ENCODE measurements at regions not wholly inside any gene's neighbourhood (a gene's known extent, or its start where the extent isn't known, plus 50 kb on each side); places are given as distances from the start of the nearest gene placed in this dataset.
A peak's percentile ranks its signal among the peaks of the same experiment; 100 is the strongest.

DNA sequence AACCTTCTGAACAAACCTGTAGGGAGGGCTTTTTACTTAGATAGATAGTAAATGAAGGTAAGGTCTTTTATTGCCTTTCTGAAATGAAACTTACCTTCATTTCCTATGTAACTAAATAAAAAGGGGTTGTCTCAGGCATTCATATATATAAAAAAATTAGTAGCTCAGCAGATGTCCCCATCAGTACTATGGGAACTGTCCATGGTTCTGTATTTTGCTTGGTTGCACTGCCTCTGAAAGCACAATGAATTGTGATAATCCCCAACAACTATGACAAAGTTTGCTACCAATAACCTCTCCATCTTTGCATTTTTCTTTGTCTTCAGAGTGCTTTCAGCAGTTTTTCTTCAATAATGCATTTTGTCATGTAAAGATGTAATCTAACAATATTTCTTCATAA, 222.4 kb downstream of the SLIT2 start:
- no peak overlapping the region for H2AFZ ChIP-seq (replicated peaks; ENCODE audit: low read length, poor library complexity)
- ChIA-PET CTCF (no interaction called here), POLR2A (ENCODE audit: unreplicated experiment) (no interaction called here)
- no peak overlapping the region for H3K9ac ChIP-seq (ENCODE audit: low read depth, low read length)
- no peak overlapping the region for H3K56ac ChIP-seq (ENCODE audit: extremely low read depth, insufficient read depth, low read length)
- H3K4me1 ChIP-seq (ENCODE audit: control insufficient read depth, insufficient read depth, low read length) = no peaks in the 10 kb centered on the region
- no peak overlapping the region for H2BK15ac ChIP-seq (ENCODE audit: low read depth, low read length)
- no peaks in the 10 kb centered on the region for H3K36me3 ChIP-seq (ENCODE audit: control insufficient read depth, insufficient read depth, low read length)
- H3K27me3 ChIP-seq (ENCODE audit: control insufficient read depth, insufficient read depth, low read length) = no peaks in the 10 kb centered on the region
- no peak overlapping the region for H3K4me2 ChIP-seq (ENCODE audit: low read depth, low read length)
- ATAC-seq (ENCODE audit: low read depth) (peak; percentile 63; the same call in 1 of the 2 replicates), DNase-seq (peak; percentile 43)
- no peak overlapping the region for H3K14ac ChIP-seq (replicated peaks; ENCODE audit: low read depth, low read length)
- no peak overlapping the region for H2AK5ac ChIP-seq (ENCODE audit: low read depth, low read length)
- H3K9me3 ChIP-seq (ENCODE audit: control insufficient read depth, insufficient read depth, low read length) = no peaks in the 10 kb centered on the region
- in situ Hi-C loops (cut with MboI; ENCODE audit: low sequenced_read_pairs) = no loop called here
- H3K79me1 ChIP-seq (ENCODE audit: low read depth in 1 of 2, low read length in 2 of 2) = no peaks in the 10 kb centered on the region
- H2BK120ac ChIP-seq (ENCODE audit: low read depth, low read length) = no peak overlapping the region
- H2AK9ac ChIP-seq (replicated peaks; ENCODE audit: low read depth, low read length, poor library complexity) = no peak overlapping the region
- dilution Hi-C loops (cut with HindIII; ENCODE audit: low sequenced_read_pairs, unreplicated experiment) = no loop called here
- no peak overlapping the region for H3K4me3 ChIP-seq (ENCODE audit: insufficient read depth, low read depth, low read length)
- no peak overlapping the region for H4K91ac ChIP-seq (ENCODE audit: insufficient read depth, low read depth, low read length)
- H2BK5ac ChIP-seq (ENCODE audit: low read depth, low read length, poor library complexity, severe bottlenecking) = no peak overlapping the region
- no peak overlapping the region for H3K4ac ChIP-seq (ENCODE audit: low read depth, low read length)
- H3K9me1 ChIP-seq (ENCODE audit: insufficient read depth, low read length) = no peaks in the 10 kb centered on the region
- no peaks in the 10 kb centered on the region for H4K20me1 ChIP-seq (ENCODE audit: insufficient read depth, low read length)
- H3K27ac ChIP-seq (ENCODE audit: insufficient read depth, low read length) = no peak overlapping the region
- BruUV-seq (replicated peaks) = no TSS peak
- H4K8ac ChIP-seq (ENCODE audit: low read depth in 2 of 2, low read length in 2 of 2) = no peak overlapping the region
- intact Hi-C loops (cut with micrococcal nuclease) = no loop called here
- TF ChIP-seq RAD21 (IDR thresholded peaks at IDR 0.05; ENCODE audit: low read length) (no peak), SMC3 (IDR thresholded peaks at IDR 0.05; ENCODE audit: low read depth, low read length) (no peak), CEBPB (IDR thresholded peaks at IDR 0.05; ENCODE audit: low read depth, low read length) (no peak), MAZ (IDR thresholded peaks at IDR 0.05; ENCODE audit: borderline replicate concordance, low read depth, low read length) (no peak), RFX5 (IDR thresholded peaks at IDR 0.05; ENCODE audit: low read depth, low read length) (no peak), FOS (IDR thresholded peaks at IDR 0.05; ENCODE audit: low read depth, low read length) (no peak), NFE2L2 (IDR thresholded peaks at IDR 0.05; ENCODE audit: low read depth, low read length) (no peak), CHD1 (IDR thresholded peaks at IDR 0.05; ENCODE audit: low read depth, low read length) (no peak), MAFK (IDR thresholded peaks at IDR 0.05; ENCODE audit: low read depth, low read length) (no peak), RCOR1 (IDR thresholded peaks at IDR 0.05; ENCODE audit: insufficient replicate concordance, low read length) (no peak), POLR2A (IDR thresholded peaks at IDR 0.05; ENCODE audit: low read depth, low read length) (no peak), BHLHE40 (IDR thresholded peaks at IDR 0.05; ENCODE audit: low read depth, low read length) (no peak), MXI1 (IDR thresholded peaks at IDR 0.05; ENCODE audit: borderline replicate concordance, low read depth, low read length) (no peak)
- TF ChIP-seq, protein P1, sequence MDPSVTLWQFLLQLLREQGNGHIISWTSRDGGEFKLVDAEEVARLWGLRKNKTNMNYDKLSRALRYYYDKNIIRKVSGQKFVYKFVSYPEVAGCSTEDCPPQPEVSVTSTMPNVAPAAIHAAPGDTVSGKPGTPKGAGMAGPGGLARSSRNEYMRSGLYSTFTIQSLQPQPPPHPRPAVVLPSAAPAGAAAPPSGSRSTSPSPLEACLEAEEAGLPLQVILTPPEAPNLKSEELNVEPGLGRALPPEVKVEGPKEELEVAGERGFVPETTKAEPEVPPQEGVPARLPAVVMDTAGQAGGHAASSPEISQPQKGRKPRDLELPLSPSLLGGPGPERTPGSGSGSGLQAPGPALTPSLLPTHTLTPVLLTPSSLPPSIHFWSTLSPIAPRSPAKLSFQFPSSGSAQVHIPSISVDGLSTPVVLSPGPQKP (IDR thresholded peaks at IDR 0.05; ENCODE audit: borderline replicate concordance, low read depth, low read length) = no peak
- TF ChIP-seq, protein P2, sequence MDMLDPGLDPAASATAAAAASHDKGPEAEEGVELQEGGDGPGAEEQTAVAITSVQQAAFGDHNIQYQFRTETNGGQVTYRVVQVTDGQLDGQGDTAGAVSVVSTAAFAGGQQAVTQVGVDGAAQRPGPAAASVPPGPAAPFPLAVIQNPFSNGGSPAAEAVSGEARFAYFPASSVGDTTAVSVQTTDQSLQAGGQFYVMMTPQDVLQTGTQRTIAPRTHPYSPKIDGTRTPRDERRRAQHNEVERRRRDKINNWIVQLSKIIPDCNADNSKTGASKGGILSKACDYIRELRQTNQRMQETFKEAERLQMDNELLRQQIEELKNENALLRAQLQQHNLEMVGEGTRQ (IDR thresholded peaks at IDR 0.05; ENCODE audit: low read depth, low read length) = no peak
- TF ChIP-seq, protein P3, sequence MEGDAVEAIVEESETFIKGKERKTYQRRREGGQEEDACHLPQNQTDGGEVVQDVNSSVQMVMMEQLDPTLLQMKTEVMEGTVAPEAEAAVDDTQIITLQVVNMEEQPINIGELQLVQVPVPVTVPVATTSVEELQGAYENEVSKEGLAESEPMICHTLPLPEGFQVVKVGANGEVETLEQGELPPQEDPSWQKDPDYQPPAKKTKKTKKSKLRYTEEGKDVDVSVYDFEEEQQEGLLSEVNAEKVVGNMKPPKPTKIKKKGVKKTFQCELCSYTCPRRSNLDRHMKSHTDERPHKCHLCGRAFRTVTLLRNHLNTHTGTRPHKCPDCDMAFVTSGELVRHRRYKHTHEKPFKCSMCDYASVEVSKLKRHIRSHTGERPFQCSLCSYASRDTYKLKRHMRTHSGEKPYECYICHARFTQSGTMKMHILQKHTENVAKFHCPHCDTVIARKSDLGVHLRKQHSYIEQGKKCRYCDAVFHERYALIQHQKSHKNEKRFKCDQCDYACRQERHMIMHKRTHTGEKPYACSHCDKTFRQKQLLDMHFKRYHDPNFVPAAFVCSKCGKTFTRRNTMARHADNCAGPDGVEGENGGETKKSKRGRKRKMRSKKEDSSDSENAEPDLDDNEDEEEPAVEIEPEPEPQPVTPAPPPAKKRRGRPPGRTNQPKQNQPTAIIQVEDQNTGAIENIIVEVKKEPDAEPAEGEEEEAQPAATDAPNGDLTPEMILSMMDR (conservative IDR thresholded peaks at IDR 0.05; ENCODE audit: low read depth, low read length) = no peak
- H4K5ac ChIP-seq (ENCODE audit: low read depth, low read length) = no peak overlapping the region
- H3K18ac ChIP-seq (ENCODE audit: low read depth, low read length) = no peak overlapping the region
- no peak overlapping the region for H3K23ac ChIP-seq (ENCODE audit: low read depth, low read length)
- H2BK20ac ChIP-seq (ENCODE audit: low read depth, low read length) = no peak overlapping the region
